HG03108 (cell line): ENCODE measurements at regions not wholly inside any gene's neighbourhood (a gene's known extent, or its start where the extent isn't known, plus 50 kb on each side); places are given as distances from the start of the nearest gene placed in this dataset.
"Not testable (repeated sequence)": the region's sequence is repeated elsewhere in the genome, so short reads cannot be mapped to it uniquely, and the experiment has no call there.

ENCODE experiments used
- ATAC-seq: cut with Tn5 transposase; IDR thresholded peaks from one replicate; pipeline ENCODE4 v1.9.1; 2021; ENCODE audit warnings: moderate library complexity; ENCODE audit not compliant: unreplicated experiment

- ATAC-seq: no peak
These were observed 572.2 kb upstream of the SOX9 start for GRCh38 chr17:71548540-71549190.

GRCh38 chr17:71550675-71551074 is 570.1 kb upstream of the SOX9 start:
- ATAC-seq: no peak

GRCh38 chr17:71553381-71553780 is 567.4 kb upstream of the SOX9 start:
- ATAC-seq: no peak

GRCh38 chr17:71558901-71559300 is 561.9 kb upstream of the SOX9 start:
- ATAC-seq: no peak

GRCh38 chr17:71572343-71572742 is 548.5 kb upstream of the SOX9 start:
- no peak for ATAC-seq

- no peak for ATAC-seq
These were observed 542.4 kb upstream of the SOX9 start for GRCh38 chr17:71578446-71578845.

GRCh38 chr17:71580220-71580619 is 540.6 kb upstream of the SOX9 start:
- ATAC-seq: no peak

GRCh38 chr17:71585540-71585939 is 535.3 kb upstream of the SOX9 start:
- ATAC-seq: no peak

GRCh38 chr17:71592431-71592830 is 528.4 kb upstream of the SOX9 start:
- no peak for ATAC-seq

GRCh38 chr17:71593078-71593477 is 527.7 kb upstream of the SOX9 start:
- ATAC-seq: no peak

GRCh38 chr17:71599583-71599982 is 521.2 kb upstream of the SOX9 start:
- ATAC-seq: not testable (repeated sequence)

GRCh38 chr17:71600137-71600789 is 520.6 kb upstream of the SOX9 start:
- ATAC-seq: no peak

GRCh38 chr17:71601894-71602504 is 518.8 kb upstream of the SOX9 start:
- ATAC-seq: no peak

- ATAC-seq: no peak
These were observed 506.8 kb upstream of the SOX9 start for GRCh38 chr17:71613996-71614395.

- ATAC-seq: no peak
These were observed 505.0 kb upstream of the SOX9 start for GRCh38 chr17:71615820-71616219.

- ATAC-seq: not testable (repeated sequence)
These were observed 503.1 kb upstream of the SOX9 start for GRCh38 chr17:71617767-71618166.

- ATAC-seq: no peak
These were observed 495.5 kb upstream of the SOX9 start for GRCh38 chr17:71625330-71625729.

- no peak for ATAC-seq
These were observed 492.5 kb upstream of the SOX9 start for GRCh38 chr17:71628306-71628705.

- no peak for ATAC-seq
These were observed 489.3 kb upstream of the SOX9 start for GRCh38 chr17:71631483-71631882.

- no peak for ATAC-seq
These were observed 488.5 kb upstream of the SOX9 start for GRCh38 chr17:71632328-71632727.

GRCh38 chr17:71633391-71633849 is 487.4 kb upstream of the SOX9 start:
- no peak for ATAC-seq

- ATAC-seq: no peak
These were observed 486.4 kb upstream of the SOX9 start for GRCh38 chr17:71634376-71634775.
